HG03521 (cell line): ENCODE measurements at regions not wholly inside any gene's neighbourhood (a gene's known extent, or its start where the extent isn't known, plus 50 kb on each side); places are given as distances from the start of the nearest gene placed in this dataset.

Source experiments
- ATAC-seq: cut with Tn5 transposase; IDR thresholded peaks from one replicate; pipeline ENCODE4 v1.9.1; 2021; ENCODE audit warnings: mild to moderate bottlenecking, moderate library complexity; ENCODE audit not compliant: unreplicated experiment

DNA sequence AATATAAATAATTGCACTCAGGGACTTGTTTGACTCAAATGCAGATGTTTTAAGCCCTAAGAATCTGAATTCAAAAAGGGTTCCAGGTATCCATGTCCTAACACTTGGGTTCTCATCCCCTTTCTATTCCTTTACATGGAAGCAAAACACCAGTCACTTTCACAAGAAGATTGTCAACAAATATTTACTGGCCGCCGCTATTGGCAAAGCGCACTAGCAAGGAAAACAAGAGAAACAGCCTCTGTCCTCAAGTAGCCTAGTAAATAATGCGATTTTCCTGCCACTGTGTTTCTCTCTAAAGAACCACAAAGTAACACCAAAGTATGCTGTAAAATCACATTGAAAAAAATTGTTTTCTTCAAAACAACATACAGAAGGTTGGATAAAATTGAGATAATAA lies 66.7 kb upstream of the EZH2 start:
- no peak for ATAC-seq

- ATAC-seq = no peak
Measured at GRCh38 chr7:148944935-148945934, 61.1 kb upstream of the EZH2 start.

- peak; percentile 49 for ATAC-seq
Measured at GRCh38 chr7:148941598-148942275, 57.6 kb upstream of the EZH2 start.

DNA sequence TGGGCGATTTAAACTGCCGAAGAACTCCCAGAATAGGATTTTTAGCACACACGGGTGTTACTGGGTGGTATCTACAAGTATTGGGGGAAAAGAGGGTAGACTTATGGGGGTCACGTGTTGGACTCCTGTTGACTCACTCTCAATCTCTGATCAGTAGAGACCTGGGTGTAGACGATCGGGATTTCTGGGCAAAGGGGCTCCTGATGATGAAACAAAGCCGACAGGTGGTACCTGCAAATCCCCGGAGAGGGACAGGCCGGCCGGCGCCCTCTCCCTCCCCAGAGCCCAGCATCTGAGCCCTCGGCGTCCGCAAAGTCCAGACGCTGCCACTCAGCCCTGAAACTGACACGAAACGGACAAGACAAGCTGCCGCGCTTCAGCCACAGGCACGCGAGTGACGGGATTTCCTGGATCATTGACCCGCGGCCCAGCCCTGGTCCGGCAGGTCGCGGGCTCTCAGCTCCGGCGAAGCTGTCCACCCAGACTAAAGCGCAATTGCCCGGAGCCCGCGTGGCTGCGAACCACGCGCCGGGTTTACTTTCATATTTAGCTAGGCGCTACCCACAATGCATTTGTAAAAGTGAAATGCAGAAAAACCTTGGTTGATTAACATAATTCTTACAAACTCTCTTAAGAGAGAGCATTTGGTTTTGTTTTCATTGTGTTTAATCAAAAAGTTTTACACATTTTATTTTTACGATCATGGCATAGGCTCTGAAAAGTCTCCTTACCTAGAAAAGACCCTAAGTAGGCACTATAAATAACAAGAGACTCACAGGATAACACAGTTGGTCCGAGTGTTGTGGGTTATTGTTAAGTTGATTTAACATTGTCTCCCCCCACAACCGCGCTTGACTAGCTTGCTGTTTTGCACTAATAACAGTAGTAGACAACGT lies 56.9 kb upstream of the EZH2 start:
- ATAC-seq = peak; percentile 68

GRCh38 chr7:148939128-148939755 lies 55.2 kb upstream of the EZH2 start:
- ATAC-seq = no peak

DNA sequence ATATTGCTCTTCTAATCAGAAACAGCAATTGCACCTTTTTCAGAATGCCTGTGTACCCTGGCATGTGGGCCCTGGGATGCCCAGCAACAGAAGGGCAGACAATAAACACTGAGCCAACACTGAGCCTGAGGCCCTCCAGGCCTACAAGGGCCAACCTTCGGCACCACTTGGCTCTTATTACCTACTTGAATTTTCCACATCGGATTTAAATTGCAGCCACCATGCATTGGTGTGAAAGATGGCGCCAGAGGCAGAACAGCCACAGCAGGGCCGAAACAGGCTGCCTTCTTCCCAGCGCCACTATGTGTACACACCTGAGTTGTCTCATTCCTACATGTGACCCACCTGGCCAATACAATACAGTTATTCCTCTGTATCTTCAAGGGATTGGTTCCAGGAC lies 51.4 kb upstream of the EZH2 start:
- no peak for ATAC-seq
